ENCODE measurements at regions not wholly inside any gene's neighbourhood (a gene's known extent, or its start where the extent isn't known, plus 50 kb on each side); places are given as distances from the start of the nearest gene placed in this dataset.
"Not testable (repeated sequence)": the region's sequence is repeated elsewhere in the genome, so short reads cannot be mapped to it uniquely, and the experiment has no call there.

DNA sequence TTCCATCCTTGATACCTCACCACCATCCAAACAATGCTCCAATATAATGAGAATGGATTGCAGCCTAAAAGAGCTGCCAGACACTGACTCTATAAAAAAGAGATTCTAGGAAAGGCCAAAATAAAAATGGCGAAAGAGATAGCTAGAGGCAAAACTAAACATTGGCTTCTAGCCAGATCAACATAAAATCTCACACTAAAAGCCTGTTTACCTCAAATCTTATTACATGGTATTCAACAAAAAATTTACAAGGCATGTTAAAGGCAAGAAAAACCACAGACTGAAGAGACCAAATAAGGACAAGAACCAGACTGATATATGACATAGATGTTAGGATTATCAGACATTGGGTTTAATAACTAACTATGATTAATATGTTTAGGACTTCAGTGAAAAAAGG, 1127.0 kb downstream of the DNAJB9 start:
- DNase-seq (ENCODE audit: low read depth in 2 of 3, low spot score in 2 of 3) = no peak

DNA sequence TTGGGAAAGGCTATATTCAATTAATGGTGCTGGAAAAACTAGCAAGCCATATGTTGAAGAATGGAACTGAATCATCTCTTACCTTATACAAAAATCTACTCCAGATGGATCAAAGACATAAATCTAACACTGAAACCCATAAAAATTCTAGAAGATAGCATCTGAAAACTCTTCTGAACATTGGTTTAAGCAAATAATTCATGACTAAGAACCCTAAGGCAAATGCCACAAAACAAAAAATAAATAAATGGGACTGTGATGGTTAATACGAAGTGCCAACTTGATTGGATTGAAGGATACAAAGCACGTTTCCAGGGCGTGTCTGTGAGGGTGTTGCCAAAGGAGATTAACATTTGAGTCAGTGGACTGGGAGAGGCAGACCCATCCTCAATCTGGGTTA, 1130.0 kb downstream of the DNAJB9 start:
- no peak for DNase-seq (ENCODE audit: low read depth in 2 of 3, low spot score in 2 of 3)

DNA sequence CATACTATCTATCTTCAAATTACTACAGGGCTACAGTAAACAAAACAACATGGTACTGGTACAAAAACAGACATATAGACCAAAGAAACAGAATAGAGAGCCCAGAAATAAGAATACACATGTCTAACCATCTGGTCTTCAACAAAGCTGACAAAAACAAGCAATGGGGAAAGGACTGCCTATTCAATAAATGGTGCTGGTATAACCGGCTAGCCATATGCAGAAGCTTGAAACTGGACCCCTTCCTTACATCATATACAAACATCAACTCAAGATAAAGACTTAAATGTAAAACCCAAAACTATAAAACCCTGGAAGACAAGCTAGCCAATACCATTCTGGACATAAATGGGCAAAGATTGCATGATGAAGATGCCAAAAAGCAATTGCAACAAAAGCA, 1143.7 kb downstream of the DNAJB9 start:
- no peak for DNase-seq (ENCODE audit: low read depth in 2 of 3, low spot score in 2 of 3)

DNA sequence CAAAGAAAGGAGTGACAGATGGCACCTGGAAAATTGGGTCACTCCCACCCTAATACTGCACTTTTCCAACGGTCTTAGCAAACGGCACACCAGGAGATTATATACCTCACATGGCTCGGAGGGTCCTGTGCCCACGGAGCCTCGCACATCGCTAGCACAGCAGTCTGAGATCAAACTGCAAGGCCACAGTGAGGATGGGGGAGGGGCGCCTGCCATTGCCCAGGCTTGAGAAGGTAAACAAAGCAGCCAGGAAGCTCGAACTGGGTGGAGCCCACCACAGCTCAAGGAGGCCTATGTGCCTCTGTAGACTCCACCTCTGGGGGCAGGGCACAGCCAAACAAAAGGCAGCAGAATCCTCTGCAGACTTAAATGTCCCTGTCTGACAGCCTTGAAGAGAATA, 1149.7 kb downstream of the DNAJB9 start:
- DNase-seq (ENCODE audit: low read depth in 2 of 3, low spot score in 2 of 3) = not testable (repeated sequence)

DNA sequence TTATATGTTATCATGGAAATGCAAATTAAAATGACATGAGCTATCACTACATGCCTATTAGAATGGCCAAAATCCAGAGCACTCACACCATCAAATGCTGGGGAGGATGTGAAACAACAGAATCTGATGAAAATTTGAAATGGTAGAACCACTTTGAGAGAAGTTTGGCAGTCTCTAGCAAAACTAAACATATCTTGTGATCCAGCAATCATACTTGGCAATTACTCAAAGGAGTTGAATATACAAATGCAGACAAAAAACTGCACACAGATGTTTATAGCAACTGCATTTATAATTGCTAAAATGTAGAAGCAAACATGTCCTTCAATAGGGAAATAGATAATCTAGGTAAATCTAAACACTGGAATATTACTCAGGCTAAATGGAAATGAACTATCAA, 1164.9 kb downstream of the DNAJB9 start:
- DNase-seq (ENCODE audit: low read depth in 2 of 3, low spot score in 2 of 3) = no peak

DNA sequence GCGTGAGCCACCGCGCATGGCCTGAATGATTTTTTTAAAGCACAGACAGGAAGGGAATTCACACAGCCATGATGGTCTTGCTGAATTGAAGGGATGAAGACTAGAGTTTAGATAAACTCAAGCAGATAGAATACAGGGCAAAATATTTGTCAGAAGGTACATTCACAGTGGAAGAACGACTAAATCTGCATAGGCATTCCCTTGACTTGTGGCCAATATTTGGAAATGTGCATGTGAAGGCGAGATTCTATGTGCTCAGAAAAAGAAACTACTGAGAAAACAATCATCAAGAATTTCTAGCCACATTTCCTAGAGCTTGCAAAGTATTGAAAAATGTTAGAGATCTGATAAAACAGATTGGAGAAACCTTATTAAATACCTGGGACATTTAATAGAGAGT, 1166.2 kb downstream of the DNAJB9 start:
- no peak for DNase-seq (ENCODE audit: low read depth in 2 of 3, low spot score in 2 of 3)

DNA sequence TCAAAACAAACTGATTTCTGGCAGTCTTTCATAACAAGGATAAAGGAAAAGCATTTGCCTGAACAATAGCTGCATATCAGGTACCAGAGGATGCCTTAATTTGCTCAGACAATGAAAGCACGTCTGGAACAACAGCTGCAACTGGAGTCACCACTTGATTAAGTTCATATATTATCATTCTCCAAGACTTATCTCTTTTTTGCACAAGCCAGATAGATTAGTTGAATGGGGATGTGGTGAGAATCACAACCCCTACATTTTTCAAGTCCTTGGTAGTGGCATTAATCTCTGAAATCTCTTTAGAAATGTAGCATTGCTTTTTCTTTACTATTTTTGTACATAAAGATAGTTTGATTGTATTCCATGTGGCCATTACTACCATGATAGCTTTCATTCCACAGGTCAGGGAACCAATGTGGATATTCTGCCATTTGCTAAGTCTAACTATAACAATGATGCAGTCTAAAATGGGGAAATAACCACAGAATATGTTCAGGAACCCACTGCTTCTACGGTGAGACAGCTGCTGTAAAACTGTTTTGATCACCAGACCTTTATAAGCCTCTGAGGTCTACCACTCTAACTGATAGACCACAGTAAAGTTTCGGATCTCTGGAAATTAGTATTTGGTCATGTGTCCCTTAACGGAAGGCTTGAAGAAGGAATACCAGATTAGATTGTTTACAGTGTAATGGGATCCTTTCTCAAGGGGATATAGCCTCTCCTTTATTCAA, 1176.2 kb downstream of the DNAJB9 start:
- DNase-seq (ENCODE audit: low read depth in 2 of 3, low spot score in 2 of 3) = no peak

DNA sequence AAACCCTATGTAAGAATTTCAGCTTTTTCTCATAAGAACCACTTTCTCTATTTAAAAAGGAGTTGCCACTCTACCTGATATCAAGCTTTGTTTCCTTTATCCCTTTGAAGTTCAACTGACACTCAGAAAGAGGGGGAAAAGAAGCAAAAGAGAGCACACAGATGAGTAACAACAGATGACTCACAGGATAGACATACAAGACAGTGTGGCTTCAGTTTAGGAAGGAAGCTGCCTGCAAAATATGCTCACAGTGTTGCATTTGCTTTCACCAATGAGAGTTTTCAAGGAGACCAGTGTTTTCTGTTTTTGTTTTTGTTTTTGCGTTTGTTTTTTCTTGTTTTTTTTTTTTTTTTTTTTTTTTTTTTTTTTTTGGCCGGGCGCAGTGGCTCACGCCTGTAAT, 1181.6 kb downstream of the DNAJB9 start:
- no peak for DNase-seq (ENCODE audit: low read depth in 2 of 3, low spot score in 2 of 3)

DNA sequence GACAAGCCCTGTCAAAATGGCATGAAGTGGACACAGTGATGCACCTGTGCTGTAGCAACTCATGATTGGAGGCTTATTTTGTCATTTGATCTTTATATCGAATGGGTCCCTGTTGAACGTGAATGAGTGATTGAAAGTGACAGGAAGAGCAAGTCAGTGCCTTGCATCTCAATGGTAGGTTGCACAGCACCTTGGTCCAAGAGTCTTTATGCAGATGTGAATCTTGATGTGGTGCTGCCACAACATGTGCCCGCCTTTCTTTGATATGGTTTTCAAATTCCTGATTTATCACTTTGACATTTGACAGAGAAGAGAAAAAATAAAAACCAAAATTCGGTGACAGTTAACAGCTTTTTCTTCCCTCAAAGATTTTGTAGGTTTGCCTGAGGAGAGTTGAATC, 1182.4 kb downstream of the DNAJB9 start:
- no peak for DNase-seq (ENCODE audit: low read depth in 2 of 3, low spot score in 2 of 3)

DNA sequence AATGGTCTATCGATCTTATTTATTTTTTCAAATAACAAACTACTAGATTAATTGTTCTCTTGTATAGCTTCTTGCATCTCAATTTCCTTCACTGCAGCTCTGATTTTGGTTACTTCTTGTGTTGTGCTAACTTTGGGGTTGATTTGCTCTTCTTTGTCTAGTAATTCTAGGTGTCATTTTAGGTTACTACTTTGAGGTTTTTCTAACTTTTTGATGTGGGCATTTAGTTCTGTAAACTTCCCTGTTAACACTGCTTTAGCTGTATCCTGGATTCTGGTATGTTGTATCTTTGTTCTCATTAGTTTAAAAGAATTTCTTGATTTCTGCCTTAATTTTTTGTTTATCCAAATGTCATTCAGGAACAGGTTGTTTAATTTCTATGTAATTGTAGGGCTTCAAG, 1188.0 kb downstream of the DNAJB9 start:
- DNase-seq (ENCODE audit: low read depth in 2 of 3, low spot score in 2 of 3) = no peak

DNA sequence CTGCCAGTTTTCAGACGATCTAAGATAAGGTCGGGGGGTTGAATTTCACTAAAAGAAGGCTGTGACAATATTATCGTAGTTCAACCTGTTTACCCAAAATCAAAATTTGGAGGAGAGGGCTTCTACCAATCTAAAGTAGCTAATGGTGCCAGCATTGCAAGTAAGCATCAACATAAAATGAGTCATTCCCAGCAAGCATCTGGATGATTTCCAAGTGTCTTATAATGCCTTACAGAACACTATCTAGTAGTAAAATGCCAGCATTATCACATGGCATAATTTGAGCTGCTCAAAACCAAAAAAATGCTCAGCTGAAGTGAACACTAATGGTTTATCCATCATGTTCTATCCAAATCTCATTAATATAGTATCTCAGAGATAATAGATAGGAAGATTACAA, 1193.9 kb downstream of the DNAJB9 start:
- DNase-seq (ENCODE audit: low read depth in 2 of 3, low spot score in 2 of 3) = no peak

DNA sequence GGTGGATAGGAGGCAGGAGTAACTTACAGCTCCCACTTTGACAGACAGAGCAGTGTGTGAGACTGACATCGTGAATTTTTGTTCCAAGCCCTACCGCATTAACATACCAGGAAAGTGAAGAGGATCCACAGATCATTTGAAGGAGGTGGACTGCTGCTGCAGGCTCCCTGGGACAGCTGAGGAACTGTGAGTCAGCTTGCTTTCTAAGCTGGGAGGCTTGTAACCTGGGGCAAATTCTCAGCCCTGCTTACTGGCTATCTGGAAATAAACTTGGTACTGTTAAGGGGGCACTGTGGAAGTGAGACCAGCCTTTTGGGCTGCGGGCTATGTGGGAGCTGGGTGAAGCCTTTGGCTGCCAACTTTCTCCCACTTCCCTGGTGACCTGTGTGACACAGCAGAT, 1202.5 kb downstream of the DNAJB9 start:
- DNase-seq (ENCODE audit: low read depth in 2 of 3, low spot score in 2 of 3) = no peak

DNA sequence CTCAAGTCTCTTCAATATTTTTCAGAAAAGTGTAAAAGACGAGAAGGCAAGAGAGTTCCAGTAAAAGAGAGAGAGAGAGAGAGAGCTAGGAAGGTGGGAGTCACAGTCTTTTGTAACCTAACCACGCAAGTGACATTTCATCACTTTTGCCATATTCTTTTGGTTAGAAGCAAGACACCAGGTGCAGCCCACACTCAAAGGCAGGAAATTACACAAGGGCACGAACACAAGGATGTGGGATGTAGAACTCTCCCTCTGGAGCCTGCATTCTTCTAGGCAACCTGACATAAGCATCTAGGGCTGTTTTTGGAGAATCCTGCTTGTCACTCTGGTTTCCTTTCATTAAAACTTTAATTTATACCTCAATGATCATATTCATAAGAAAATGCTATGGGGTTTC, 1213.1 kb downstream of the DNAJB9 start:
- no peak for DNase-seq (ENCODE audit: low read depth in 2 of 3, low spot score in 2 of 3)

DNA sequence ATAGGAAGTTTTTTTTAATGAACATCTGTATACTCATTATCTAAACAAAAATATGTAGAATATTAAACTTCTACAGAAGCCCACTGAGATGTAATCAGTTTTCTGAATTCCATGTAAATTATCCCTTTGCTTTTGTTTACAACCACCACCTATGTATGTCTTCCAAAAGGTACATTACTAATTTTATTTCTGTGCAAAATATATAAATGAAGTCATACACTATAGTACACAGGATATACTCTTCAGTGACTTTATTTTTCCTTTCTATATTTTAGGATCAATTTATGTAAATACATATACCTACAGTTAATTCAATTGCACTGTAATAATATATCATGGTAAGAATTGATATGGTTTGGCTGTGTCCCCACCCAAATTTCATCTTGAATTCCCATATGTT, 1236.9 kb downstream of the DNAJB9 start:
- DNase-seq (ENCODE audit: low read depth in 2 of 3, low spot score in 2 of 3) = no peak

DNA sequence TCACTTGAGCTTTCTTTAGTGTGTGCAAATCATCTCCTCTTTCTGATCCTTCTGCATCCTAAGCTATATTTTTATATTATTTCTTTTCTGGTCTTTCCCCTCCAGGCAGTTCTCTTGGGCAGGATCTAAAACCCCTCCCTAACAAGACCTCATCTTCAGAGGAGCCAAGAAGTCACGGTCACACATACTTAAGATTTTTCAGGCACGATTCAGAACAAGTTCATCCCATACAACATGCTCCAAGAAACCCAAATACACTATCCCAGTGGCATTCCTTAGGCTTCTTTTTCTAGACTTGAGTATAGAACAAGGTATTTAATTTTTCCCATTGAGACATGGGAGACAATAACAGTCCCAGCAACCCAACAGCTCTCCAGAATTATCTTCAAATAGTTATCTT, 1251.5 kb downstream of the DNAJB9 start:
- DNase-seq (ENCODE audit: low read depth in 2 of 3, low spot score in 2 of 3) = no peak

DNA sequence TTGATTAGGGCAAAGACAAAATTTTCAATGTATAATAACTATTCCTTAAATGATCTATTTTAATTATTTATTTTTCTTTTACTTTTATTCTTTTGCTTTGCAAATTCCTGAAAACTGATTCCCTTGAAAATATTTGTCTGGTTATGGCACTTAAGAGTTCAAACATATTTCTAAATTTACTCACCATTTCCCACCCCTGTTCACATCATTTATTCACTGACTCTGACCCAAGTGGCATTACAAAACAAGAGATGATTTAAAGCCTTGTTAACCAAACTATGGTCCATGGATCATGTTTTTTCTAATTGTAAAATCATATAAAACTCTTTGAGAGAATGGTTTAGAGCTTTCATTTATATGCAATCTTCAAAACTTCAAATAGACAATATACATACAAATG, 1256.1 kb upstream of the LRRN3 start:
- DNase-seq (ENCODE audit: low read depth in 2 of 3, low spot score in 2 of 3) = no peak

DNA sequence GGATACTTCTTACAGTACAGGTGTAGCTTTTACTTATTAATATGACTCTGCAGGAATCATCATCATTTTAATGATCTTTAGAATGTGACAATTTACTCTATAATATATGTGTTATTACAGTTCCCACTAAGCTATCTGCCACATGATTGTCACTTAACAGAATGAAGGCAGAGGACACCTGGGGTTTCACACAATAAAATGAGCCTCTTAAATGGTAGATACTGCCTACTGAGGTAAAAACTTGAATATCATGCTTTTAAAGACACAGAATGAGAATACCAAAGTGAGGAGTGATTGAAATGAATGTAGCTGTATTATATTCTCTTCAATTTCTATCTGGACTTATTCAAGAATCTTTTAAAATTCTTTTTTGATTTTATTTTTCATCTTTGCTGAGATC, 1255.3 kb upstream of the LRRN3 start:
- DNase-seq (ENCODE audit: low read depth in 2 of 3, low spot score in 2 of 3) = no peak

DNA sequence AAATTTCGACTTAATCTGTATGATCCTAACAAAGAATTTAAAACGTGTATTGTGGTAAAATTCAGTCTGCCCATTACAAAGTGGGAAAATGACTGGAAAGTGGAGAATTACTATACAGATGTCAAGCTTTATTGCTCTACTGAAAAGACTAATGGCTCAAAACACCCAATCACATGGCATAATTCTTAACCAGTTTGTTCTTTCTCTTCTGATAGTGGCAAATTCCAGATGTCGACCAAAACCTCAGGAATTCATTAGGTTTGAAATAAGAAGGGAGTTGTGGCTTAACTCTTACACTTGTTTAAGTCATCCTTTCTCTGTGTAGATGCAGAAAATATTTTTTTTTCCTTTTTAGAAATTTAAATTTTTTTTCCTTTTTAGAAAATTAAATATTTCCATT, 1254.9 kb upstream of the LRRN3 start:
- DNase-seq (ENCODE audit: low read depth in 2 of 3, low spot score in 2 of 3) = no peak

DNA sequence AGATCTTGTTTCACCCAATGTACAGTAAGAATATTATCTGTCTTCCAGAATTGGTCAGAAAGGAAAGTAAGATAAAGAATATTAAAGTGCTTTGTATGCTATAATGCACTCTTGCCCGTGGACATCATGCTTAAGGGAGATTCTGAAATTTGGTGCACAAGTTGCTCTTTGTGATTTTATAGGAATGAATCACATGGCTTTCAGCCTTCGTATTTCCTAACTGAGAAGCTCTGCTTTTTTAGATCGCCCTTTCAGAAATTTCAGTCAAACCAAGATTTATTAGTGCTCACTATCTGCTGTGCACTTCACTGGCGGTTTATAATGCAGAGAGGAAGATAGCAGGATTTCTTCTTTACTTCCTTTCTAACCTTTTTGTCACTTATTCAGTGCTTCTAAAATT, 1248.5 kb upstream of the LRRN3 start:
- no peak for DNase-seq (ENCODE audit: low read depth in 2 of 3, low spot score in 2 of 3)

DNA sequence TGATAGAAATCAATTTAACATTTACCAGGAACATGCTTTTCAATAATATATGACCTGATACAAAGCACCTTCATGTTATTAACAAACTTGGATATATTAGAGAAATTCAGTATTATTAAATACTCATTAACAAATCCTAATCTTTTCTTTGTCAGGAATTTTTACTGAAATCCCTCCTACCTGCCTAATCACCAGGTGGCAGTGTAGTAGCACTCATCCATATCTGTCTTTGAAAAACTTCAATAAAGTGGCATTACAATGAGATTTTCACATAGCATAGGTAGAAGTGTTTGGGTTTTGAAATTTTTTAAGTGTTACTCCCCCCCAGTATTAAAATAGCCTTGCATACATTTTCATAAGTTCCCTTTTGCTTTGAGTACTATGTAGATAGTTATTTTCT, 1246.6 kb upstream of the LRRN3 start:
- DNase-seq (ENCODE audit: low read depth in 2 of 3, low spot score in 2 of 3) = peak in 1 of 3 donors; percentile 3

DNA sequence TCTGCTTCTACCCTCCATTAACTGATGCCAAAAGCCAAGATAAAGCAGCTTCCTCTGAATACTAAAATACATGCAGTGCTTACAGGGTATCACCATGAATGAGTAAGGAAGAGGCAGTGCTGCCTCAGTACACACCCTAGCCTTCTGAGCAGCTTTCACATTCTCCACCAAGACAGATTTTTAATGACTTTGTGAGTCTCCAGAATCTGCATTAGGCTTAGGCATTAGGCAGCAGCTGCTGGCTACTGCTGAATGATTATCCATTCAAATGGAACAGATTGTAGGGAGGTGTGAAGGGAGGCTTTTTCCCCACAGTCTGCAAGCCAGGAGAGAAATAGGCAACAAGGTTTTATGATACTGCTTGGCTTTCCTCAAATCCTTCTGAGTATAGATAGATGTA, 1226.7 kb upstream of the LRRN3 start:
- no peak for DNase-seq (ENCODE audit: low read depth in 2 of 3, low spot score in 2 of 3)

DNA sequence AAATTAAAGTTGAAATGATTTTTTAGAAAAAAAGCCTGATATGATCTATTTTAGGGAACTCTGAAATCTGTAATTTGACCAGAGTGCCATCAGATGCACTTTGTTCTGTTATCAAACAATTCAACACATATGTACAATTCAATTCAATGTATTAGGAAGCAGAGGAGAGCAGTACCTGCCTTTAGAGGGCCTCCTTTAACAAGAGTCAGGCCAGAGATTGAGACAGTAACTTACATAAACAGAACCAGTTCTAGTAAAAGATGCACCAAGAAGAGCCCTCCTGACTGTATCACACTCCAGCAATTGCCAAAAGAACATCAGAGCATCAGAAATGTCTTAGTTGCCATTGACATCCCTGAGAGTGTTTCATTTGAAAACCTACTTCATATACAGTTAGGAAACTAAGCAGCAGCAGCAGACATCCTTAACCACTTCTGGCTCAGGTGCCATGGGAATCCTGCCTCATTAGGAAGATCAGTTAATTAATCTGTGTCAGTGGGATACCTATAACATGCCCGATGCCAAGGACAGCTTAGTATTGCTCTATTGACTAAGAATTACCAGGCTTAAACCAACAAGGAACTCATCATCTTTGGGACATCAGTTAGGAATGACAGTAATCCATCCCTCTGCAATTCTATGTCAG, 1222.6 kb upstream of the LRRN3 start:
- DNase-seq (ENCODE audit: low read depth in 2 of 3, low spot score in 2 of 3) = no peak

DNA sequence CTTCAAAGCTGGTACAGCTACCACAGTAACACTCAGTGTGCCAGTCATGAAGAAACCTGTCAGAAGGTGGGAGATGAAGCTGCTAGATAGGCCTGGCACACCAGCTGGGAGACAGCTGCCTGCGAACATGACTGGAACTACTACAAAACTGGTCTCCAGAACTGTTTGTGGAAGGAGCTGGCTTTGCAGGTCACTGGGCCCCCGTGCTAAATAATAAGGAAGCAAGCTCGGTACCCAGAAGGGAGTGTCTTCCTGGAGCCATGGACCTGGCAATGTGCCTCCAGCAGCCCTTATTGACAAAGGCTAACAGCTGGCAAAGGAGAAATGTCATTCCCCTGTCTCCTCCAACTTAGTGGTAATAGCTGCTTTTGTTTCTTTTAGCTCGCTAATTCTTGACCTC, 1217.6 kb upstream of the LRRN3 start:
- DNase-seq (ENCODE audit: low read depth in 2 of 3, low spot score in 2 of 3) = no peak
